Hematopoietic multipotent progenitor cell (in vitro differentiated cells): ENCODE measurements at regions not wholly inside any gene's neighbourhood (a gene's known extent, or its start where the extent isn't known, plus 50 kb on each side); places are given as distances from the start of the nearest gene placed in this dataset.

Source experiments
- DNase-seq, 3 donors: peaks; one replicate each; pipeline ENCODE4 v3.0.0-alpha.2; 2011 to 2015; ENCODE audit warnings: low read depth in 2 of 3, low spot score in 2 of 3

- DNase-seq: no peak
Observed at GRCh38 chr9:7996558-7996957, 197.0 kb upstream of the DMAC1 start.

- DNase-seq: no peak
Observed at GRCh38 chr9:7988644-7989280, 189.2 kb upstream of the DMAC1 start.

- DNase-seq: no peak
Observed at GRCh38 chr9:7984692-7985091, 185.1 kb upstream of the DMAC1 start.

GRCh38 chr9:7984203-7984602 is 184.6 kb upstream of the DMAC1 start:
- no peak for DNase-seq

GRCh38 chr9:7983490-7983889 is 183.9 kb upstream of the DMAC1 start:
- no peak for DNase-seq

GRCh38 chr9:7982907-7983306 is 183.3 kb upstream of the DMAC1 start:
- DNase-seq: peak in 1 of 3 donors; percentile 31

- DNase-seq: no peak
Observed at GRCh38 chr9:7980691-7981289, 181.2 kb upstream of the DMAC1 start.

- DNase-seq: no peak
Observed at GRCh38 chr9:7980041-7980440, 180.5 kb upstream of the DMAC1 start.

- DNase-seq: peak in 2 of 3 donors; percentile 17 to 32
Observed at GRCh38 chr9:7979611-7980010, 180.0 kb upstream of the DMAC1 start.

GRCh38 chr9:7977586-7977985 is 178.0 kb upstream of the DMAC1 start:
- no peak for DNase-seq

- DNase-seq: no peak
Observed at GRCh38 chr9:7976856-7977255, 177.3 kb upstream of the DMAC1 start.

GRCh38 chr9:7976167-7976755 is 176.7 kb upstream of the DMAC1 start:
- DNase-seq: peak; percentile 50 to 97 (median 88)

GRCh38 chr9:7975336-7975735 is 175.8 kb upstream of the DMAC1 start:
- DNase-seq: no peak

- peak in 1 of 3 donors; percentile 27 for DNase-seq
Observed at GRCh38 chr9:7974335-7974960, 174.9 kb upstream of the DMAC1 start.

- no peak for DNase-seq
Observed at GRCh38 chr9:7973123-7973522, 173.5 kb upstream of the DMAC1 start.

GRCh38 chr9:7970681-7971330 is 171.2 kb upstream of the DMAC1 start:
- no peak for DNase-seq

GRCh38 chr9:7968687-7969086 is 169.1 kb upstream of the DMAC1 start:
- no peak for DNase-seq

GRCh38 chr9:7967851-7968250 is 168.3 kb upstream of the DMAC1 start:
- DNase-seq: no peak

- no peak for DNase-seq
Observed at GRCh38 chr9:7967093-7967827, 167.7 kb upstream of the DMAC1 start.

- no peak for DNase-seq
Observed at GRCh38 chr9:7965063-7965462, 165.5 kb upstream of the DMAC1 start.

GRCh38 chr9:7963026-7963425 is 163.4 kb upstream of the DMAC1 start:
- no peak for DNase-seq
